Right cardiac atrium (tissue), 5 donors: ENCODE measurements at regions not wholly inside any gene's neighbourhood (a gene's known extent, or its start where the extent isn't known, plus 50 kb on each side); places are given as distances from the start of the nearest gene placed in this dataset.

Source experiments
- ATAC-seq, 2 donors: fragments of 200-7000 bp; cut with Tn5 transposase; one replicate each; pipeline versions ENCODE4 v1.8.0 to v1.9.1; 2020; ENCODE audit warnings: moderate library complexity in 2 of 2, mild to moderate bottlenecking in 1 of 2
- DNase-seq, 3 donors: peaks; one replicate each; pipeline ENCODE4 v3.0.0-alpha.2; 2020
- H3K27ac ChIP-seq: one replicate; pipeline ENCODE4 v1.5.1; 2013; ENCODE audit warnings: mild to moderate bottlenecking, low read length, control low read depth, moderate library complexity
- H3K27me3 ChIP-seq: one replicate; pipeline ENCODE4 v1.6.1; 2013; ENCODE audit not compliant: control insufficient read depth, insufficient read depth
- H3K4me1 ChIP-seq: one replicate; pipeline ENCODE4 v1.6.1; 2013; ENCODE audit warnings: low read length; ENCODE audit not compliant: control insufficient read depth, insufficient read depth
- H3K4me3 ChIP-seq: one replicate; pipeline ENCODE4 v1.5.1; 2013; ENCODE audit warnings: low read length, control low read depth
- H3K9me3 ChIP-seq: one replicate; pipeline ENCODE4 v1.6.1; 2013; ENCODE audit warnings: low read length; ENCODE audit not compliant: control insufficient read depth
- WGBS: extraction: QIAGEN DNeasy Blood & Tissue Kit; methylation state at CpG from one replicate; pipeline ENCODE4 v1.1.7; 2013; 5-methylcytosine and 5-hydroxymethylcytosine counted together
- intact Hi-C, 4 donors: fragments of 100-400 bp; cut with DNase I; formaldehyde crosslinking; loops; one replicate each; pipeline versions ENCODE4 v1.11.0 to v1.14.0; 2022 to 2023
- donor health status: healthy with polysubstance abuse.
- donor health status: DM: no; HTN: yes; CAD: no.
- donor health status: DM: no; HTN: no; CAD: no.
- donor health status: DM: no; HTN: yes; CAD: no; lungs with severe emphysema.
- donor health status: DM: yes; HTN: yes; CAD: no.

DNA sequence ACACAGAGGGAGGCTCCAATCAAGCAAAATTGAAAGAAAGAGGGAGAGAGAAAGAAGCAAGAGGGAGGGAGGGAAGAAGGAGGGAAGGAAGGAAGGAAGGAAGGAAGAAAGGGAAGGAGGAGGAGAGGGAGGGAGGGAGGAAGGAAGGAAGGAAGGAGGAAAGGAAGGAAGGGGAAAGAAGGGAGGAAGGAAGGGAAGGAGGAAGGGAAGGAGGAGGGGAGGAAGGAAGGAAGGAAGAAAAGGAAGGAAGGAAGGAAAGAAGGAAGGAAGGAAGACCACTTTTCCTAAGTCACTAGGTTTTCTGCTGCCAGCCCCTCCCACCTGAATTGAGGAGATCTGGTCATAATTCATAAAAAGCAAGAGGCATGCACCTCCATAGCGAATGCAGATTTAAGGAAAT is 287.0 kb downstream of the SP3 start:
- no peak for DNase-seq
- no peak overlapping the region for H3K27ac ChIP-seq
- no peaks in the 10 kb centered on the region for H3K27me3 ChIP-seq
- ATAC-seq = no peak
- intact Hi-C loops = no loop called here
- H3K4me1 ChIP-seq = no peaks in the 10 kb centered on the region
- no peak overlapping the region for H3K4me3 ChIP-seq
- H3K9me3 ChIP-seq = peaks cover 2% of the 10 kb centered on the region
- 66% methylated on average over 1 of the region's 1 CpG for WGBS

- no peaks in the 10 kb centered on the region for H3K27me3 ChIP-seq
- WGBS = 68% methylated on average over 3 of the region's 3 CpGs
Observed at GRCh38 chr2:173680574-173680973, 284.6 kb downstream of the SP3 start.

GRCh38 chr2:173681881-173682650 is 283.1 kb downstream of the SP3 start:
- 93% methylated on average over 4 of the region's 4 CpGs for WGBS
- intact Hi-C loops = no loop called here
- no peak overlapping the region for H3K27ac ChIP-seq

More at GRCh38 chr2:173680574-173680973, 284.6 kb downstream of the SP3 start:
- no peak for ATAC-seq
- Histone ChIP-seq H3K4me3 (no peak overlapping the region), H3K9me3 (peaks cover 2% of the 10 kb centered on the region), H3K27ac (no peak overlapping the region), H3K4me1 (no peaks in the 10 kb centered on the region)
- intact Hi-C loops = no loop called here
- no peak for DNase-seq

GRCh38 chr2:173684896-173685459 is 280.2 kb downstream of the SP3 start:
- Histone ChIP-seq H3K9me3 (peaks cover 2% of the 10 kb centered on the region), H3K27ac (no peak overlapping the region), H3K4me1 (no peaks in the 10 kb centered on the region), H3K27me3 (no peaks in the 10 kb centered on the region), H3K4me3 (no peak overlapping the region)
- WGBS = 88% methylated on average over 6 of the region's 6 CpGs
- no peak for ATAC-seq
- no peak for DNase-seq
- intact Hi-C loops = no loop called here

More at GRCh38 chr2:173681881-173682650, 283.1 kb downstream of the SP3 start:
- no peak overlapping the region for H3K4me3 ChIP-seq
- no peak for ATAC-seq
- no peak for DNase-seq
- no peaks in the 10 kb centered on the region for H3K4me1 ChIP-seq
- H3K27me3 ChIP-seq = no peaks in the 10 kb centered on the region
- peaks cover 2% of the 10 kb centered on the region for H3K9me3 ChIP-seq

GRCh38 chr2:173690349-173690748 is 274.8 kb downstream of the SP3 start:
- Histone ChIP-seq H3K9me3 (no peaks in the 10 kb centered on the region), H3K4me3 (no peak overlapping the region), H3K27me3 (no peaks in the 10 kb centered on the region), H3K4me1 (no peaks in the 10 kb centered on the region), H3K27ac (no peak overlapping the region)
- ATAC-seq (no peak), DNase-seq (no peak)
- intact Hi-C loops = no loop called here

DNA sequence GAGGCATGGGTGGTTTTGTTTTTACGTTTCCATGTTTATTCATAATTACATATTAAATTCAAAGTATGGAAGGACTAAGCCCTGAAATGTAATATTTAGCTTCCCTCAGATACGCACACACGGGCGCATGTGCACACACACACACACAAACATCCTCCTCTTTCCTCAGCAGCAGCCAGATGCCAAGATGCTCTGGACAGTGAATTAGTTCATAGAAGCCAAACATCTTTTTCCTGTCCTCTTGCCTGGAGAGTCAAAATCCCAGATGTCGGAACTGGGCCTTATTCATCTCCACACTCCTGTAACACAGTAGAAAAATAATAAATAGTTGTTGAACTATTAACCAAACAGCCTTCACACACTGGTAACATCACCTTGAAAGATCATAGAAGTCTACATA is 273.1 kb downstream of the SP3 start:
- ATAC-seq (no peak), DNase-seq (no peak)
- no peaks in the 10 kb centered on the region for H3K27me3 ChIP-seq
- H3K9me3 ChIP-seq = no peaks in the 10 kb centered on the region
- intact Hi-C loops = no loop called here
- no peaks in the 10 kb centered on the region for H3K4me1 ChIP-seq
- no peak overlapping the region for H3K4me3 ChIP-seq
- no peak overlapping the region for H3K27ac ChIP-seq
- WGBS = 63% methylated on average over 5 of the region's 5 CpGs

GRCh38 chr2:173693044-173693589 is 272.1 kb downstream of the SP3 start:
- ATAC-seq (no peak), DNase-seq (no peak)
- intact Hi-C loops = no loop called here
- Histone ChIP-seq H3K4me3 (no peak overlapping the region), H3K27me3 (no peaks in the 10 kb centered on the region), H3K27ac (no peak overlapping the region), H3K9me3 (no peaks in the 10 kb centered on the region), H3K4me1 (no peaks in the 10 kb centered on the region)
- 86% methylated on average over 5 of the region's 5 CpGs for WGBS

- H3K9me3 ChIP-seq = no peaks in the 10 kb centered on the region
- H3K27me3 ChIP-seq = no peaks in the 10 kb centered on the region
- H3K4me3 ChIP-seq = no peak overlapping the region
- 88% methylated on average over 5 of the region's 5 CpGs for whole genome bisulfite sequencing
- intact Hi-C loops = no loop called here
- DNase-seq (peak in 1 of 3 donors; percentile 27), ATAC-seq (no peak)
- H3K27ac ChIP-seq = no peak overlapping the region
- H3K4me1 ChIP-seq = no peaks in the 10 kb centered on the region
Observed at GRCh38 chr2:173696274-173696673, 268.9 kb downstream of the SP3 start.

GRCh38 chr2:173697929-173698328 is 267.2 kb downstream of the SP3 start:
- H3K4me1 ChIP-seq = no peaks in the 10 kb centered on the region
- no peak overlapping the region for H3K27ac ChIP-seq
- WGBS = 94% methylated on average over 1 of the region's 1 CpG
- H3K4me3 ChIP-seq = no peak overlapping the region
- intact Hi-C loops = no loop called here
- ATAC-seq = no peak
- DNase-seq = no peak
- H3K9me3 ChIP-seq = no peaks in the 10 kb centered on the region
- no peaks in the 10 kb centered on the region for H3K27me3 ChIP-seq

DNA sequence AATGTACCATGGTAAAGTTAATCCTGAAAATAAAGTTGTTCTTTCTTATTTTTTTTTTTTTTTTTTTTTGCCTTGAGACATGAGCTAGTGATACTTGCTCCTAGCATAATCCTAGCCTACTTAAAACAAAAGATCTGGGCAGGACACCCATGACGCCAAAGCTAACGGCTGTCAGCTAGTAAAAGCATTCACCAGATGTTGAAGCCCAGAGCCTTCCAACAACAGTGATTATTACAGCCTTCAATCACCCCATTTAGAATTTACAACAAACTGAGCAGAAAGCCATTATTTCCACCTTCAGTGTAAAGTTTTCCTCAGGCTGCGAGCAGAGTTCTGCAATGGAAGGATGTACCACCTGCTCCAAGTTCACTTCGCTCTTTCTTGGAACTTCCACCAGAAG is 259.5 kb downstream of the SP3 start:
- no peak overlapping the region for H3K4me3 ChIP-seq
- H3K27me3 ChIP-seq = no peaks in the 10 kb centered on the region
- H3K4me1 ChIP-seq = no peaks in the 10 kb centered on the region
- no peak overlapping the region for H3K27ac ChIP-seq
- H3K9me3 ChIP-seq = no peaks in the 10 kb centered on the region
- DNase-seq = no peak
- no peak for ATAC-seq
- intact Hi-C loops = no loop called here
- 77% methylated on average over 4 of the region's 4 CpGs for WGBS

DNA sequence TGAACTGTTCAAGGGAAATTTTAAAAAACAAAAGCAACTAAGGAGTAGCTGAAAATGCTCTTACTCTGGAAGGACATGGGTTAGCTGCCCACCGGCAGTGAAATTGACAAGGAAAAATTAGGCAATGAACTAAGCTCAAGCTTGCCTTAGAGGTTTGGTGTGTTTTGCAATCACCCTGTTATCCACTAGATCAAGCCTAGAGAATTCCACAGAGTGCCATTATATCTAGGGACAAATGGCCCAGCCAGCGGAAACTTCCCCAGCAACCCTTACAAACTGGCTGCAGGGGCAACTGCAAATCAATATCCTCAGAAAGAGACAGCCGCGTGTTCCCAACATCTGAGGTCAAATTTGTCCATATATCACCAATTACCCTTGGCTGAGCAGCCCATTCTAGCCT is 258.2 kb downstream of the SP3 start:
- Histone ChIP-seq H3K4me3 (no peak overlapping the region), H3K27ac (no peak overlapping the region), H3K9me3 (no peaks in the 10 kb centered on the region), H3K27me3 (no peaks in the 10 kb centered on the region), H3K4me1 (no peaks in the 10 kb centered on the region)
- ATAC-seq = no peak
- intact Hi-C loops = no loop called here
- no peak for DNase-seq
- WGBS = 92% methylated on average over 4 of the region's 4 CpGs
